Muscle of arm (tissue), 1 donor: ENCODE measurements at regions not wholly inside any gene's neighbourhood (a gene's known extent, or its start where the extent isn't known, plus 50 kb on each side); places are given as distances from the start of the nearest gene placed in this dataset.
"Not testable (repeated sequence)": the region's sequence is repeated elsewhere in the genome, so short reads cannot be mapped to it uniquely, and the experiment has no call there.

ENCODE experiments used
- DNase-seq: peaks from one replicate; pipeline ENCODE4 v3.0.0-alpha.2; 2013

DNA sequence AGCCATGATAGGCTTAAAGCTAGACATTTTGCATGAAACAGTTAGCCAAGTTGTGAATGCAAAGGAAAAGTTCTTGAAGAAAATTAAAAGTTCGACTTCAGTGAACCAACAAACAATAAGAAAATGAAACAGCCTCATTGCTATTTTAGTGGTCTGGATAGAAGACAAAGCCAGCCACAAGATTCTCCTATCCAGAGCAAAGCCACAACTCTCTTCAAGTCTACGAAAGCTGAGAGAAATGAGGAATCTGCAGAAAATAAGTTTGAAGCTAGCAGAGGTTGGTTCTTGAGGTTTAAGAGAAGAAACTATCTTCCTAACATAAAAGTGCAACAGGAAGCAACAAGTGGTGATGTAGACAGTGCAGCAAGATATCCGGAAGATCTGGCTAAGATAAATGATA is 271.4 kb upstream of the GRM3 start:
- DNase-seq = no peak

DNA sequence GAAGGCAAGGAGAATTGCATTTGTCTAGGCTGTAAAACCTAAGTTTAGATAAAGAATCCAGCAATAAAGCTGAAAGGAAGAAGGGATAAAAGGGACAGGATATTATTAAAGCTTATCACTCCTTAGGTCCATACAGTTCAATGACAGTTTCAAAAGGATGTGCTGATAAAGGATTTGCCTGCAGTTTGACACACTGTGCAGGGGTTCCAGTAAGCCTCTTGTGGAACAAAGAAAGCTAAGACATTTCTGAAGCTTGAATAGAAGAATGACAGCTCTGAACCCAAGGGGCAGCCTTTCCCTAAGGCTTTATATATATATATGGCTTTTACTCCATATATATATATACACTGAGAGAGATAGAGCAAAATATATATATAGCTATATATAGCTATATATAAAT is 276.8 kb upstream of the GRM3 start:
- DNase-seq = no peak

DNA sequence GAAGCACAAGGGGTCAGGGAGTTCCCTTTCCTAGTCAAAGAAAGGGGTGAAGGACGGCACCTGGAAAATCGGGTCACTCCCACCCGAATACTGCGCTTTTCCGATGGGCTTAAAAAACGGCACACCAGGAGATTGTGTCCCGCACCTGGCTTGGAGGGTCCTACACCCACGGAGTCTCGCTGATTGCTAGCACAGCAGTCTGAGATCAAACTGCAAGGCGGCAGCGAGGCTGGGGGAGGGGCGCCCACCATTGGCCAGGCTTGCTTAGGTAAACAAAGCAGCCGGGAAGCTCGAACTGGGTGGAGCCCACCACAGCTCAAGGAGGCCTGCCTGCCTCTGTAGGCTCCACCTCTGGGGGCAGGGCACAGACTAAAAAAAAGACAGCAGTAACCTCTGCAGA is 303.3 kb upstream of the GRM3 start:
- not testable (repeated sequence) for DNase-seq

DNA sequence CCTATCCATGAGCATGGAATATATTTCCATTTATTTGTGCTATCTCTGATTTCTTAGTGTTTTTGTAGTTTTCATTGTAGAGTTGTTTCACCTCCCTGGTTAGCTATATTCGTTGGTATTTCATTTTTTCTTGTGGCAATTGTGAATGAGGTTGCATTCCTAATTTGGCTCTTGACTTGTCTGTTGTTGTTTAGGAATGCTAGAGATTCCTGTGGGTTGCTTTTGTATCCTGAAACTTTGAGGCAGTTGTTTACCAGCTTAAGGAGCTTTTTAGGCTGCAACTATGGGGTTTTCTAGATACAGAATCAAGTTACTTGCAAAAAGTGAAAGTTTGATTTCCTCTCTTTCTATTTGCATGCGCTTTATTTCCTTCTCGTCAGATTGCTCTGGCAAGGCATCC is 304.7 kb upstream of the GRM3 start:
- DNase-seq = no peak

DNA sequence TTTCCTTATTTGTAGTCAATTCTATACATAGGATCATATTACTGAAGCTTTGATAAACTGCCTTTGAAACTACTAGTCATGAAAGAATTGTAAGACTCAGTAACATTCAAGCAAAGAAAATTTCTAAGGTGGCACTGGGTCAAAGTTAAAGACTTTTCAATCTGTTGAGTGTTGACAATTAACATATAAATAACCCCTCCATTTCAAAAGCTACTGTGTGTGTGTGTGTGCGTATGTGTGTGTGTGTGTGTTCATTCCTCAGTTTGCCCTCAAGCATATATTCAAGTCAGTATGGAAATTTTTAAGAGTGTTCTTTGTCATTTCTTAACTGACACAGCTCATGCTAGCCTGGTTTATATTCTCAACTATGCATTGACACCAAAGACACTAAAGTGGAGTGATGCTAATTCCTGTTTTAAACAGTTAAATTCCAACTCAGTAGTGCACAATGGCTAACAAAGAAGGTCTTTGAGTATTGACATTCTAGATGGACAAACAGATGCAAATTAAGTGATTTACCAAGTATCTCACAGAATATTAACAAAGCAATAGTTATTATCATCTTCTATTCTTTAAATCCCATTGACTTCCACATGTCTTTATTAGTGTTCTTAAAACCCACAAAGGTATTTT is 314.8 kb upstream of the GRM3 start:
- no peak for DNase-seq

DNA sequence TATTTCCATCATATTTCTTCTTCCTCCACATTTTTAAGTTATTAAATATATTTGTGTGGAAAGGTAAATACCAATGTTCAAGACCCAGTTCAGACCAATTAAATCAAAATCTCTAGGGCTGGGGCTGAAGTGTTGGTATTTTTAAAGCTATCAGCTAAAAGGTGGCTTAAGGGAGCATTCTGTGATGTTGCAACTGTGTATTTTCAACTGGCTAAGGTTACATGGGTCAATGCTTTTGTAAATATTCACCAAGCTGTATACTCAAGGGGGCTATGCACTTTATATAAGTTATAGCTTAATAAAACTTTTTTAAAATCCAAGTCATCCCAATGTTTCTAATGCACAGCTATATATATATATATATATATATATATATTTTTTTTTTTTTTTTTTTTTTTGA is 316.9 kb upstream of the GRM3 start:
- DNase-seq = no peak

DNA sequence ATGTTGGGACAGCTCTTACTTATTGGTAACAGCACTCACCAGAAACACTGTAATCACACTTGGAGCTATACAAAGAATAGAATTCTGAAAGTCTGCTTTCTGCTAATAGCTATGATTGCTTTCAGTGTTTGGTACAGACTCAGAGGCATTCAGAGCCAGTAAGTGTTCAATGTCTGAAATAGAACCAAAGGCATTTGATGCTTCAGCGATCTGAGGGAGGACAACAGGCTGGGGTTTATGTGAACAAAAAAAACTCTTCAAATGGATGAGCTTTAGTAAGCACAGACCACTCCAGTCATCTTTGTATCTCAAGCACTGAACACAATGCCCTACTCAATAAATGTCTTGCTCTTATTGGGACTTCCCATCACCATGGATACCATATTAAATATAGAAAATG is 322.8 kb upstream of the GRM3 start:
- DNase-seq = no peak

DNA sequence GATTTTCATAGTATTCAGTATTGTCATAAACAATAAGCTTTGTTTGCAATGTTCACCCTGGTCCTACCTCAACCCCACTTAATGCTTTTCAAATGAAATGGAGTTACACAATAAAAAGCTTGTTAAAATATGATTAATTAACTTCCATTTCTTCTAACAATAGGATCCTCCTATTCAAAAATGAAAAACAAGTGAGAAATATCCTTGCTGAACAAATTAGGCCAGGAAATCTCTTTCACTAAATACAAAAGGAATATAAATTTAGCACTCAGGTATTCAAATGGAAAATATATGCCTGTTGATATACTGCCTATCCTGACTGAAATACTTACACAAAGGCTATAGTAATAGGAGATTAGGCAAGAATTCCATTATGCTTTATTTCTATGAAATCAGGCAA is 323.4 kb upstream of the GRM3 start:
- no peak for DNase-seq

DNA sequence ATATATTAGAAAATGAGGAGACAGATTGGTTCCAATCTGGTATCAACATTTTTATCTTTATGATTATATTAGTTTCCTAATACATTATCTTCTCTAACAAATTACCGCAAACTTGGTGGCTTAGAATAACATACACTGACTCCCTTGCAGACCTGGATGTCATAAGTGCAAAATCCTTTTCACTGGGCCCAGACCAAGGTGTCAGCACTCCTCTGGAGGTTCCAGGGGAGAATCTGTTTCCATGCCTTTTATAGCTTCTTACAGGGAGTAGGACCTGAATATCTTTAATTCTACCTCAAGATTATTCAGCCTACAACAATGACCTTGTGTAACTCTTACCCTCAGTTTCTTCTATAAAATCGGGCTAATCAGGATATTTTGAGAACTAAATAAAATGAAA is 329.9 kb upstream of the GRM3 start:
- no peak for DNase-seq

DNA sequence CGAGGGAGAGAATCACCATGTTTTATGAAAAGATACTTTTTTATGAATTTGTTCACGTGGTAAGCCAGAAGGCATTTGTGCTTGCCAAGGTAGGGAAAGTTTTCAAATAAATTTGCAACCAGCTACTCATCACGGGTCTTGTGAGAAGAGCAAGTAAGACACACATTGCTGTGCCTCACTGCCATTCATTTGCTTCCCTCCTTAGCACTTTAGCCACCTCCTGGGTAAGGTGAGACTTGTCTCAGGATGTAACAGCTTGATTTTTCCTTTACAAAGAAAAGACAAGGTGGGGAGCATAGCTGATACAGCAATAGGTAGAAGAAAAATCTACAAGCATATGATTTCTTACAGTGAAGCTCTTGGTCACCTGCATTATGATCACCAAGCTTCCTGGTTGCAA is 342.4 kb upstream of the GRM3 start:
- DNase-seq = no peak

DNA sequence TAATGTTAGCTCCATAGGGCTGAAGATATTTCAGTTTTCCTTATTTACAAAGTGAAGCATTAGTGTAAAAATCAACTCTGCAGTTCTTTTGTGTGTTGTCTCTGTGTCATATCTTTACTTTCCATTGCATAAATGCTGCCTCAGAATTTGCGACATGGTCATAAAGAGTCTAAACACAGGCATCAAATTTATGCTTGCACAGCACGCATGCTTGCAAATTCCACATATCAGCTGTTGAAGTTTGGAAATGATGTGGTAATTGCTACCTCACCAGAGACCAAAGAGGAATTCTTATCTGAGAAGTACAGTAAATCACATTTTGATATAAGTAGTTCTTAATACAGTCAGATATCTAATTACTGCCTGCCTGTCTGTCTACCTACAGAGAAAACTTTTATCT is 348.2 kb upstream of the GRM3 start:
- no peak for DNase-seq

DNA sequence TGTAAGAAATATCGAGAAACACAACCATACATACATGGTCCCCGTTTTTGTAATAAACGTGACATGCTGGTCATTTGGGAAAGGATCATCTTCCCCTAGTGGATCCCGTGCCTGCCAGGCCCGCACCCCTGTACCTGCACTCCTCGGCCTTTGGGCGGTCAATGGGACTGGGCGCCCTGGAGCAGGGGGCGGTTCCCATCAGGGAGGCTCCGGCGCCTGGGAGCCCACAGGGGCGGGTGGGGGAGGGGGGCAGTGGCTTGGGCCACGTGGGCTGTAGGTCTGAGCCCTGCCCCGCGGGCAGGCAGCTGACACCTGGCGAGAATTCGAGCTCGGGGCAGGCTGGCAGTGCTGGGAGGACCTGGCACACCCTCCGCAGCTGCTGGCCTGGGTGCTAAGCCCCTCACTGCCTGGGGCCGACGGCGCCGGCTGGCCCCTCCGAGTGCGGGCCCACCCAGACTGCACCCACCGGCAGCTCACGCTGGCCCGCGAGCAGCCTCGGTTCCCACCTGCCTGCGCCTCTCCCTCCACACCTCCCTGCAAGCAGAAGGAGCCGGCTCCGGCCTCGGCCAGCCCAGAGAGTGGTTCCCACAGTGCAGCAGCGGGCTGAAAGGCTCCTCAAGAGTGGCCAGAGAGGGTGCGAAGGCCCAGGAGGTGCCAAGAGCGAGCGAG is 361.6 kb upstream of the GRM3 start:
- no peak for DNase-seq

DNA sequence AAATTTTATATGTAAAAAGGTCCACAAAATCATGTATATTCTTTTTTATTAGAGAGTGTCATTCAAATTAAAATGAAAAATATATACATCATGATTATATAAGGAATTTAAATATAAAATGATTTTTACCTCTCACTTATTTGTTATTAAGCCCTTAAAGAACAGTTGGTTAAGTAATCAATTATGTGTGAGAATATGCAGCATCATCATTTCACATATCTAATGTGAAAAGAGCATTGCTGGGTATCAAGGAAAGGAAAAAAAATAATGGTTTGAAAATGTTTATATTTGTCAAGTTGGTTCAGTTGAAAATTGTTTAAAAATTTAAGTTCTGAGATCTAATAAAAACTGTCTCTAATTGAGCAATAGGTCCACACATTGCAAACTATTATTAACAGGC is 363.6 kb upstream of the GRM3 start:
- DNase-seq = no peak

DNA sequence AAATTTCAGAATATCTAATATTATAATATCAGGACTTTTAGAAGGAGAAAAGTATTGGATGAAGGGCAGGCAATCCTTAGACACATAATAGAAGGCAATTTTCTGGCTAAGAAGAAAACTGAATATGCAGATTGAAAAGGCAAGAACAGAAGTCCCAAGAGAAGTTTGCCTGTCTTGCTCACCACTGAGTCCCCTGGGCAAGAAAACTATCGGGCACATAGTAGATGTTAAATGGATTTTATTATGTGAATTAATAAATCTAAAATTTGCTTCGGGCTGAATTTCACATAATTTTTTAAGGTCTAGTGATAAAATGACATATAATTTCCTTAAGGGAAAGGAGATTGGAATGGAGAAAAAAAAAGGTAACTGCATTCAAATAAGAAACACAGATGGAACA is 380.9 kb upstream of the GRM3 start:
- DNase-seq = no peak

DNA sequence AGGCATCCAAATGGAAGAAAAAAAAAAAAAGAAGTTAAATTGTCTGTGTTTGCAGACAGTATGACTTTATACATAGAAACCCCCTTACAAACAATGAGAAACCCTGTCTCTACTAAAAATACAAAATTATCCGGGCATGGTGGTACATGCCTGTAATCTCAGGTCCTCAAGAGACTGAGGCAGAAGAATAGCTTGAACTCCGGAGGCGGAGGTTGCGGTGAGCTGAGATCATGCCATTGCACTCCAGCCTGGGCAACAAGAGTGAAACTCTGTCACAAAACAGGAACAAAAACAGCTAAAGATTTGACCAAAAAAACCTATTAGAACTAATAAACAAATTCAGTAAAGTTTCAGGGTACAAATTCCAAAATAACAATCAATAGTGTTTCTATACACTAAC is 385.8 kb upstream of the GRM3 start:
- no peak for DNase-seq

DNA sequence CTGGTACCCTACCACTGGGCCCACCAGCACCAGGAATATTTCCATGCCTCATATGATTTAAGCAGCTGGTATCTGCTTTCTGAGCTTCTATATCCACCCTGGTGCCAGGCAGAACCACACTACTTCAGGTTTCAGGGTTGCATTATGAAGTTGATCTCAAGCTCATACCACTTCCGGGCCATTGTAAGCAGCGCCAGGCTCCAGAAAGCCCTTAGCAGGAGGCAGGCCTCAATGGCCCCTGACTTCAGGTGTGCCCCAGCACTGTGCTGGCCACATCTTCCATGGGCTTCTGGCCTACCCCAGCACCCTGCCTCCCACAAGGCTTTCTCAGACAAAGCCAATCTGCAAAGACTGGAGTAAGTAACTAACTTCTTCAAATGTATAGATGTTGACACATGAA is 391.3 kb upstream of the GRM3 start:
- no peak for DNase-seq

DNA sequence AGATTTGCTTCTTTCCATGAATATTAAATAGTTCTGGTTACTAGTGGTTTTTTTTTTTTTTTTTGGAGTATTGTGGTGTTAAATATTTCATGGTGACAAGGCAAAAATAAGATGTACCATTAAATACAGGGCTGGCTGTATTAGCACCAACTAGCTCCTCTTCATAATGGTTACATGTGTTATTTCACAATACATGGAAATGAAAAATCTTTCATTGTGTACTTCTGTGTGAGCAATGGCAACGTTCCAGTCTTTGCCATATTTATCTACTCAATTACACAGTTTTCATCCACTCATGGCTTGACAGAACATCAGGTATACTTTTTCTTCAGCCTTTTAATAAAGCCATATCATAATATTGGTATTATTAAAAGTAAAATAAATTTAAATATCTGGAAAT is 394.7 kb upstream of the GRM3 start:
- no peak for DNase-seq

DNA sequence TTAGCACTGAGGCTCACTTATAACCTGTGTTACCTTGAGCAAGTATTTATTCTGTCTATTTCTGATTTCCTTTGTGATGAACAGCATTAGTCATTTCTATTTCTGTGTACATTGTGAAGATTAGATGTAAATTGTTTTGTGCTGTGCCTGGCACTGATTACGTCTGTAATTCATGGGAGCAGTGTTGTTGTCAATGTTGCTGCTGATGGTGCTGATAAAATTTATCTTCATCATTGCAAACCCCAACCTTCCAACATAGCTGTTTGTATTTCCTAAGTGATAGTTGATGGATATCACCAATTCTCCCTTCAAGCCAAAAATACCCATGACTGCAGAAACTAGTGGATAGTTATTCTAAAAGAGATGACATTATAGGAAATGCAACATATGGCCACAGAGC is 400.5 kb upstream of the GRM3 start:
- DNase-seq = no peak

DNA sequence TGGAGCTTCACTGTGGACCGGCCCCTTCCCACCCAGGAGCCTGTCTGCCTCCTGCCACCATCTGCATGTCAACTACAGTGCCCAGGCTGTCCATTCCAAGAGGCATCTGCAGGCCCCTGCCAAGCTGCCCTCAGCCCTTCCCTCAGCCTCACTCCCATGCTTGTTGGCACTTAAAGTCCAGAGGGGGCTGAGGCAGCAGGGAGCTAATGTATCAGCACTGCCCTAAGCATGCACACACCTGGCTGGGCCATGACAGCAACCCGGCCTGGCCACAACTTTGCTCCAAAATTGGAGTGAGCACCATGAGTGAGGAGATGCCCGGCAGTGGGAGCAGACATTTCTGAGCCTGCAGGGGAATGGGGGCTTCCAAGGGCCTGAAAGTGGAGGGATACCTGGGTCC is 417.5 kb upstream of the GRM3 start:
- DNase-seq = no peak

DNA sequence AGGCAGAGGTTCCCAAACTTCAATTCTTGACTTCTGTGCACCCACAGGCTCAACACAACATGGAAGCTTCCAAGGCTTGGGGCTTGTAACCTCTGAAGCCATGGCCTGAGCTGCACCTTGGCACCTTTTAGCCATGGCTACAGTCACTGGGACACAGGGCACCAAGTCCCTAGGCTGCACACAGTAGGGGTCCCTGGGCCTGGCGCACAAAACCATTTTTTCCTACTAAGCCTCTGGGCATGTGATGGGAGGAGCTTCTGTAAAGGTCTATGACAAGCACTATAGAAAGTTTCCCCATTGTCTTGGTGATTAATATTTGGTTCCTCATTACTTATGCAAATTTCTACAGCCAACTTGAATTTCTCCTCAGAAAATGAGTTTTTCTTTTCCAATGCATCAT is 420.9 kb upstream of the GRM3 start:
- DNase-seq = no peak

DNA sequence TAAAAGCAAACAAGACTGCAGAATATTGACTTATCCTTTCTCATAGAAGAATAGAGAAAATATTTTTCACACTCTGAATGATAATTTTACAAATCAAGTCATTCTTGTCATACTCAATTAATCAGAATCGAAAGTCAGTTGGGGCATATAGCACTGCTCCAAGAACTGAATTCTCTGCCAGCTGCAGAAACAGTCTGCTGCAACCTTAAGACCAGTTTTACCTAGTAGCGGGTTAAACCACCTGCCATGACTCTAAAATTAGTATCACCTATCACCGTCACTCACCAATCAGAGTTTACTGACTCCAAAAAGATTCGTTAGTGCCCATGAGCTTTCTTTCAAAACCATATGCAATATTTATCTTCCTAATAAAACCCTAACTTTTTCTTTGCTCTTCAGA is 429.0 kb upstream of the GRM3 start:
- DNase-seq = no peak

DNA sequence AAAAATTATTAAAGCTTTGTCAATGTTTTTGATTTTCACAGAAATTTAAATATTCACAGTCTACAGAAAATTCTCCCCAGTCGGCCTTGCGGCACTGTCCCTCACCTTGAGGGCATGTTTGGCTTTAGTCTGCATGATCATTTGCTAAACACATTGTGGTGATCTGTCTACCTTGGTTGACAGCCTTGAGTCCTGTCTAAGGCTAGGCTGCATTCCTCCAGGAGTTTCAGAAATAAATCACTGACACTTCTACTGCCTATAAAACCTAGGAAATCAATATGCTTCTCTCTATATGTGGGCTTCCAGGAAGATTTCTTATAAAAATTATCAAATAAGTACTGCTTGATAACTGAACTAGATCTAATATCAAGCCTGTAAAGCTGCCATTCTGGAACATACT is 430.7 kb upstream of the GRM3 start:
- no peak for DNase-seq

DNA sequence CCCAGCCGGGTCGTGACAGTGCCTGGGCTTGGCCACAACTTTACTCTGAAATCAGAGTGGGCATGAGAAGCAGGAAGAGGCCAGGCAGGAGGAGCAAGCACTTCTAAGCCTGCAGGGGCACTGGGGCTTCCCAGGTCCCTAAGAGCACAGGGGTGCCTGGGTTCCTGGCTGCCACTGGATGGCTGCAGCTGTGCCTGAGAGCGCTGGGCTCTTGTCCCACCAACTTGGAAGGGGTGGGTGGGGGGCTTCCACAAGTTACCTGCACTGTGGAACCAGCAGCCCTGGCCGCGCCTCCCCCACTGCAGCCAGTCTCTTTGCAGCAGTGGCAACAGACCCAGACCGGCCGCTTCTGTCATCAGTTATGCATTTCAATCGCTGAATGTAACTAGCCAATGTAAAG is 434.7 kb upstream of the GRM3 start:
- DNase-seq = no peak

DNA sequence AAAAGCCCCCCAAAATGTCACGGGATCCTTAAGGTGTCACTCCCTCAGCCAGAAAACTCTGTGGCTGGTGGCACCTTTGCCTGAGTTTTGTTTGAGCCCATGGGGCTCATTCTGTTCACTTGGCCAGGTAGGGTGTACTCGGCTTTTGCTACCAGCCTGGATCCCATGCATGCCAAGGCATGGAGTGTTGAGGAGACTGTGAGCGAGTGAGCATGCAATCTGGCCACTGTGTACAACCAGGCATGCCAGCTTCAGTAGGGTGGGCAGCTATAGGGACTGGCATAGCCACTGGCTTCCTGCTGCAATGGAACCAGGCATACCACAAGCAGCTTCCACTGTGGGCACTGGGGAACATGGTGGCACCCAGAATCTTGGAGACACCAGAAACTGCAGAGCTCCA is 436.0 kb upstream of the GRM3 start:
- DNase-seq = no peak
